SJSA1 (cell line): ENCODE measurements at regions not wholly inside any gene's neighbourhood (a gene's known extent, or its start where the extent isn't known, plus 50 kb on each side); places are given as distances from the start of the nearest gene placed in this dataset.

Source experiments
- DNase-seq, 2 experiments: peaks; one replicate each; pipeline ENCODE4 v3.0.0-alpha.2; 2015 to 2020; ENCODE audit warnings: low spot score in 2 of 2, low read depth in 1 of 2
- H3K27ac ChIP-seq: fragments of 250-450 bp; sonication (Bioruptor Pico); 2 replicates; pipeline ENCODE4 v1.5.1; 2020; ENCODE audit warnings: mild to moderate bottlenecking, moderate library complexity
- H3K27me3 ChIP-seq: fragments of 250-450 bp; sonication (Bioruptor Pico); replicated peaks from 2 replicates; pipeline ENCODE4 v1.5.1; 2020; ENCODE audit warnings: mild to moderate bottlenecking, moderate library complexity
- H3K36me3 ChIP-seq: fragments of 250-450 bp; sonication (Bioruptor Pico); 2 replicates; pipeline ENCODE4 v1.5.1; 2020; ENCODE audit warnings: mild to moderate bottlenecking
- H3K4me1 ChIP-seq: fragments of 250-450 bp; sonication (Bioruptor Pico); replicated peaks from 2 replicates; pipeline ENCODE4 v1.6.1; 2021; ENCODE audit warnings: mild to moderate bottlenecking
- H3K4me3 ChIP-seq: fragments of 250-450 bp; sonication (Bioruptor Pico); 2 replicates; pipeline ENCODE4 v1.5.1; 2020; ENCODE audit warnings: mild to moderate bottlenecking
- H3K9me3 ChIP-seq: fragments of 250-450 bp; sonication (Bioruptor Pico); replicated peaks from 2 replicates; pipeline ENCODE4 v1.5.1; 2020; ENCODE audit warnings: mild to moderate bottlenecking

- no peak for DNase-seq
- Histone ChIP-seq H3K4me1 (no peaks in the 10 kb centered on the region), H3K27ac (no peak overlapping the region), H3K27me3 (no peaks in the 10 kb centered on the region), H3K4me3 (no peak overlapping the region), H3K36me3 (no peaks in the 10 kb centered on the region), H3K9me3 (no peaks in the 10 kb centered on the region)
Observed at GRCh38 chr6:92339936-92340640, 1079.3 kb downstream of the EPHA7 start.

- H3K27ac ChIP-seq, result no peak overlapping the region
- no peak for DNase-seq
- no peaks in the 10 kb centered on the region for H3K4me1 ChIP-seq
- no peaks in the 10 kb centered on the region for H3K9me3 ChIP-seq
- no peaks in the 10 kb centered on the region for H3K36me3 ChIP-seq
- H3K4me3 ChIP-seq, result no peak overlapping the region
- H3K27me3 ChIP-seq, result no peaks in the 10 kb centered on the region
Observed at GRCh38 chr6:92337571-92337970, 1081.8 kb downstream of the EPHA7 start.

- H3K36me3 ChIP-seq, result no peaks in the 10 kb centered on the region
- no peak for DNase-seq
- no peak overlapping the region for H3K27ac ChIP-seq
- no peaks in the 10 kb centered on the region for H3K9me3 ChIP-seq
- no peaks in the 10 kb centered on the region for H3K4me1 ChIP-seq
- no peaks in the 10 kb centered on the region for H3K27me3 ChIP-seq
- no peak overlapping the region for H3K4me3 ChIP-seq
Observed at GRCh38 chr6:92329208-92329847, 1090.0 kb downstream of the EPHA7 start.

GRCh38 chr6:92315312-92315711 lies 1104.0 kb downstream of the EPHA7 start:
- H3K27me3 ChIP-seq, result no peaks in the 10 kb centered on the region
- H3K9me3 ChIP-seq, result no peaks in the 10 kb centered on the region
- DNase-seq, result no peak
- H3K4me3 ChIP-seq, result no peak overlapping the region
- no peak overlapping the region for H3K27ac ChIP-seq
- H3K36me3 ChIP-seq, result no peaks in the 10 kb centered on the region
- no peaks in the 10 kb centered on the region for H3K4me1 ChIP-seq

GRCh38 chr6:92297101-92297500 lies 1122.3 kb downstream of the EPHA7 start:
- H3K4me3 ChIP-seq, result no peak overlapping the region
- H3K27me3 ChIP-seq, result no peaks in the 10 kb centered on the region
- H3K4me1 ChIP-seq, result no peaks in the 10 kb centered on the region
- H3K27ac ChIP-seq, result no peak overlapping the region
- H3K9me3 ChIP-seq, result no peaks in the 10 kb centered on the region
- no peak for DNase-seq
- H3K36me3 ChIP-seq, result no peaks in the 10 kb centered on the region

GRCh38 chr6:92292067-92292466 lies 1127.3 kb downstream of the EPHA7 start:
- H3K36me3 ChIP-seq, result no peaks in the 10 kb centered on the region
- H3K4me3 ChIP-seq, result no peak overlapping the region
- no peak for DNase-seq
- H3K27ac ChIP-seq, result no peak overlapping the region
- H3K4me1 ChIP-seq, result no peaks in the 10 kb centered on the region
- H3K9me3 ChIP-seq, result no peaks in the 10 kb centered on the region
- H3K27me3 ChIP-seq, result no peaks in the 10 kb centered on the region

GRCh38 chr6:92289831-92290230 lies 1129.5 kb downstream of the EPHA7 start:
- no peaks in the 10 kb centered on the region for H3K9me3 ChIP-seq
- no peaks in the 10 kb centered on the region for H3K4me1 ChIP-seq
- H3K36me3 ChIP-seq, result no peaks in the 10 kb centered on the region
- DNase-seq, result no peak
- no peak overlapping the region for H3K4me3 ChIP-seq
- no peaks in the 10 kb centered on the region for H3K27me3 ChIP-seq
- no peak overlapping the region for H3K27ac ChIP-seq

GRCh38 chr6:92281571-92282076 lies 1137.7 kb downstream of the EPHA7 start:
- H3K27me3 ChIP-seq, result no peaks in the 10 kb centered on the region
- H3K4me1 ChIP-seq, result no peaks in the 10 kb centered on the region
- H3K4me3 ChIP-seq, result no peak overlapping the region
- no peaks in the 10 kb centered on the region for H3K36me3 ChIP-seq
- no peaks in the 10 kb centered on the region for H3K9me3 ChIP-seq
- no peak overlapping the region for H3K27ac ChIP-seq
- no peak for DNase-seq

GRCh38 chr6:92275150-92275549 lies 1144.2 kb downstream of the EPHA7 start:
- DNase-seq, result no peak

GRCh38 chr6:92274588-92274987 lies 1144.8 kb downstream of the EPHA7 start:
- Histone ChIP-seq H3K27ac (no peak overlapping the region), H3K4me3 (no peak overlapping the region)

More at GRCh38 chr6:92275150-92275549, 1144.2 kb downstream of the EPHA7 start:
- no peaks in the 10 kb centered on the region for H3K4me1 ChIP-seq
- H3K4me3 ChIP-seq, result no peak overlapping the region
- no peak overlapping the region for H3K27ac ChIP-seq
- H3K9me3 ChIP-seq, result no peaks in the 10 kb centered on the region
- H3K36me3 ChIP-seq, result no peaks in the 10 kb centered on the region
- H3K27me3 ChIP-seq, result no peaks in the 10 kb centered on the region

GRCh38 chr6:92273694-92274093 lies 1145.7 kb downstream of the EPHA7 start:
- Histone ChIP-seq H3K36me3 (no peaks in the 10 kb centered on the region), H3K27me3 (no peaks in the 10 kb centered on the region), H3K4me3 (no peak overlapping the region), H3K4me1 (no peaks in the 10 kb centered on the region), H3K9me3 (no peaks in the 10 kb centered on the region), H3K27ac (no peak overlapping the region)
- no peak for DNase-seq

More at GRCh38 chr6:92274588-92274987, 1144.8 kb downstream of the EPHA7 start:
- no peak for DNase-seq
- no peaks in the 10 kb centered on the region for H3K9me3 ChIP-seq
- no peaks in the 10 kb centered on the region for H3K27me3 ChIP-seq
- H3K4me1 ChIP-seq, result no peaks in the 10 kb centered on the region
- no peaks in the 10 kb centered on the region for H3K36me3 ChIP-seq

- no peaks in the 10 kb centered on the region for H3K4me1 ChIP-seq
Observed at GRCh38 chr6:92271091-92271490, 1148.3 kb downstream of the EPHA7 start.

GRCh38 chr6:92270365-92270764 lies 1149.0 kb downstream of the EPHA7 start:
- no peak overlapping the region for H3K27ac ChIP-seq
- no peak for DNase-seq
- no peaks in the 10 kb centered on the region for H3K36me3 ChIP-seq
- H3K27me3 ChIP-seq, result no peaks in the 10 kb centered on the region
- H3K4me3 ChIP-seq, result no peak overlapping the region
- H3K9me3 ChIP-seq, result no peaks in the 10 kb centered on the region
- H3K4me1 ChIP-seq, result no peaks in the 10 kb centered on the region

More at GRCh38 chr6:92271091-92271490, 1148.3 kb downstream of the EPHA7 start:
- Histone ChIP-seq H3K36me3 (no peaks in the 10 kb centered on the region), H3K27ac (no peak overlapping the region), H3K4me3 (no peak overlapping the region), H3K9me3 (no peaks in the 10 kb centered on the region), H3K27me3 (no peaks in the 10 kb centered on the region)
- no peak for DNase-seq

- H3K36me3 ChIP-seq, result no peaks in the 10 kb centered on the region
- no peaks in the 10 kb centered on the region for H3K4me1 ChIP-seq
- no peaks in the 10 kb centered on the region for H3K27me3 ChIP-seq
- H3K4me3 ChIP-seq, result no peak overlapping the region
- no peak for DNase-seq
- no peaks in the 10 kb centered on the region for H3K9me3 ChIP-seq
- H3K27ac ChIP-seq, result no peak overlapping the region
Observed at GRCh38 chr6:92267335-92267734, 1152.0 kb downstream of the EPHA7 start.
